K562 (cell line): ENCODE measurements at regions not wholly inside any gene's neighbourhood (a gene's known extent, or its start where the extent isn't known, plus 50 kb on each side); places are given as distances from the start of the nearest gene placed in this dataset.

Source experiments
- ATAC-seq: fragments of 200-7000 bp; cut with Tn5 transposase; 3 replicates; pipeline ENCODE4 v1.9.1; 2020; ENCODE audit warnings: moderate library complexity
- BruUV-seq: library from RNA; stranded (reverse); fragments of 400-500 nt; replicated peaks from 2 replicates; lab custom pipeline; 2021; lab: Mats Ljungman, UMichigan
- CTCF ChIA-PET: fragments of 300-600 bp; formaldehyde crosslinking; extraction: SDS; loops from one replicate; lab custom pipeline; 2021; ENCODE audit warnings: low intra/inter-chr PET ratio; lab: Yijun Ruan, JAX
- POLR2A ChIA-PET: fragments of 300-600, 350-650 bp; sonication (Branson Sonifier 250); formaldehyde crosslinking; extraction: SDS; loops from one replicate; lab custom pipeline; 2021; ENCODE audit warnings: antibody characterized with exemption, inconsistent platforms; lab: Yijun Ruan, JAX
- DNase-seq, 4 experiments: peaks; one replicate each; pipeline versions ENCODE4 v3.0.0 to v3.0.0-alpha.2; 2011 to 2018; ENCODE audit warnings: low spot score in 3 of 4, mixed read lengths in 3 of 4; ENCODE audit errors: extremely low read depth in 1 of 4
- FAIRE-seq: peaks from 2 replicates; lab custom pipeline; 2011; peaks lifted over from hg19 to GRCh38; lab: Jason Lieb, UNC
- H2AFZ ChIP-seq: 2 replicates; pipeline ENCODE4 v1.6.0; 2011; ENCODE audit warnings: low read depth, low read length, control low read depth, inconsistent platforms
- H3K27ac ChIP-seq: fragments of 200-600 bp; 3 replicates; pipeline ENCODE4 v1.8.0; 2011; ENCODE audit warnings: low read depth, mild to moderate bottlenecking, control low read depth, inconsistent platforms, low read length, moderate library complexity, mixed read lengths; ENCODE audit errors: extremely low read depth
- H3K27me3 ChIP-seq, 2 experiments: fragments of 300-600 bp in 1 of 2; 2 replicates in 1 of 2; 3 replicates in 1 of 2; pipeline versions ENCODE4 v1.6.0 to v1.8.0; 2011; ENCODE audit warnings: inconsistent platforms in 2 of 2, low read length in 2 of 2, mild to moderate bottlenecking in 1 of 2, mixed read lengths in 1 of 2, moderate library complexity in 1 of 2; ENCODE audit not compliant: control insufficient read depth in 2 of 2, insufficient read depth in 2 of 2
- H3K36me3 ChIP-seq: fragments of 300-600 bp; 3 replicates; pipeline ENCODE4 v1.8.0; 2011; ENCODE audit warnings: mild to moderate bottlenecking, low read length, inconsistent platforms; ENCODE audit not compliant: control insufficient read depth, insufficient read depth
- H3K4me1 ChIP-seq, 2 experiments: fragments of 200-600 bp in 1 of 2; replicated peaks in 1 of 2; 2 replicates in 1 of 2; 3 replicates in 1 of 2; pipeline versions ENCODE4 v1.5.1 to v1.8.0; 2011; ENCODE audit warnings: inconsistent platforms in 2 of 2, low read length in 2 of 2, mild to moderate bottlenecking in 1 of 2, mixed read lengths in 1 of 2, moderate library complexity in 1 of 2; ENCODE audit not compliant: control insufficient read depth in 2 of 2, insufficient read depth in 2 of 2
- H3K4me2 ChIP-seq: 2 replicates; pipeline ENCODE4 v1.6.1; 2011; ENCODE audit warnings: low read length, control low read depth, inconsistent platforms, mixed read lengths; ENCODE audit not compliant: insufficient read depth
- H3K4me3 ChIP-seq: fragments of 200-600 bp; sonication (generic), shearing (Covaris generic); 2 replicates; pipeline ENCODE4 v1.5.1; 2016; ENCODE audit warnings: control low read depth, inconsistent platforms
- H3K79me2 ChIP-seq: fragments of 200-600 bp; 3 replicates; pipeline ENCODE4 v1.8.0; 2011; ENCODE audit warnings: low read length, inconsistent platforms; ENCODE audit not compliant: control insufficient read depth, insufficient read depth
- H3K9ac ChIP-seq, 2 experiments: 2 replicates each; pipeline versions ENCODE4 v1.6.0 to v1.6.1; 2011; ENCODE audit warnings: low read depth in 2 of 2, low read length in 2 of 2, control low read depth in 1 of 2, inconsistent platforms in 1 of 2, mild to moderate bottlenecking in 1 of 2, mixed read lengths in 1 of 2; ENCODE audit not compliant: insufficient read depth in 1 of 2
- H3K9me1 ChIP-seq: one replicate; pipeline ENCODE4 v1.6.0; 2011; ENCODE audit warnings: inconsistent platforms, mild to moderate bottlenecking, low read length, moderate library complexity; ENCODE audit not compliant: control insufficient read depth, insufficient read depth
- H3K9me3 ChIP-seq: replicated peaks from 2 replicates; pipeline ENCODE4 v1.5.1; 2011; ENCODE audit warnings: low read depth, low read length, inconsistent platforms; ENCODE audit not compliant: control insufficient read depth, insufficient read depth
- H4K20me1 ChIP-seq: replicated peaks from 2 replicates; pipeline ENCODE4 v1.6.1; 2011; ENCODE audit warnings: low read length, inconsistent platforms, mixed read lengths; ENCODE audit not compliant: control insufficient read depth, insufficient read depth
- CBFA2T3 ChIP-seq: fragments of 450-650 bp; IDR thresholded peaks from 2 replicates; pipeline ENCODE4 v1.6.1; 2017
- CREM ChIP-seq: IDR thresholded peaks from 2 replicates; pipeline ENCODE4 v1.6.1; 2014; ENCODE audit warnings: antibody characterized with exemption, low read depth
- EHMT2 ChIP-seq: fragments of 450-650 bp; IDR thresholded peaks from 2 replicates; pipeline ENCODE4 v1.6.1; 2018; ENCODE audit warnings: antibody characterized with exemption
- ETV6 ChIP-seq, 3 experiments: fragments of 150-350 bp in 1 of 3; sonication (generic) in 1 of 3; formaldehyde crosslinking in 1 of 3; IDR thresholded peaks; 2 replicates each; pipeline versions ENCODE4 v1.6.1 to v1.8.0; 2014 to 2022; ENCODE audit warnings: borderline replicate concordance in 2 of 3, low read depth in 2 of 3, antibody characterized with exemption in 1 of 3, low read length in 1 of 3, mild to moderate bottlenecking in 1 of 3, missing genetic modification reagents in 1 of 3
- GATAD2A ChIP-seq: fragments of 450-650 bp; IDR thresholded peaks from 2 replicates; pipeline ENCODE4 v1.6.1; 2017
- KHSRP ChIP-seq: fragments of 450-650 bp; IDR thresholded peaks from 2 replicates; pipeline ENCODE4 v1.6.1; 2017
- MCM3 ChIP-seq: fragments of 450-650 bp; IDR thresholded peaks from 2 replicates; pipeline ENCODE4 v1.6.1; 2016
- RNF2 ChIP-seq: sonication (generic); IDR thresholded peaks from 2 replicates; pipeline ENCODE4 v1.6.1; 2016
- SMARCE1 ChIP-seq: fragments of 450-650 bp; IDR thresholded peaks from 2 replicates; pipeline ENCODE4 v1.7.1; 2016; ENCODE audit warnings: mild to moderate bottlenecking
- TAF15 ChIP-seq: fragments of 200-400 bp; formaldehyde crosslinking; IDR thresholded peaks from 2 replicates; pipeline ENCODE4 v1.6.1; 2017; ENCODE audit warnings: mild to moderate bottlenecking, low read depth, low read length, moderate library complexity
- TCF7L2 ChIP-seq: fragments of 150-350 bp; IDR thresholded peaks from 2 replicates; pipeline ENCODE4 v1.6.1; 2016; ENCODE audit warnings: low read depth, mild to moderate bottlenecking, low read length, moderate library complexity
- ZNF184 ChIP-seq: sonication (generic); formaldehyde crosslinking; IDR thresholded peaks from 2 replicates; pipeline ENCODE4 v1.5.0; 2020; ENCODE audit warnings: missing genetic modification reagents
- ZNF239 ChIP-seq: fragments of 250-450 bp; sonication (Bioruptor Pico); IDR thresholded peaks from 2 replicates; pipeline ENCODE4 v1.4.0; 2020; ENCODE audit warnings: mild to moderate bottlenecking
- ZNF668 ChIP-seq: fragments of 250-450 bp; sonication (Bioruptor Pico); IDR thresholded peaks from 2 replicates; pipeline ENCODE4 v1.8.0; 2022; ENCODE audit warnings: mild to moderate bottlenecking, inconsistent platforms
- whole genome bisulfite sequencing: fragments of 100-300 bp; shearing (Covaris generic); methylation state at CpG from one replicate; pipeline ENCODE4 v1.1.6; 2016; ENCODE audit warnings: low coverage, mixed read lengths; ENCODE audit not compliant: insufficient coverage; ENCODE audit errors: missing lambda C conversion rate; 5-methylcytosine and 5-hydroxymethylcytosine counted together
- in situ Hi-C: fragments of 300-500 bp; cut with MboI; formaldehyde crosslinking; loops from 4 replicates; pipeline ENCODE4 v1.15.0; 2018; ENCODE audit warnings: inconsistent platforms, mixed read lengths
- intact Hi-C: fragments of 100-400 bp; cut with micrococcal nuclease; formaldehyde crosslinking; loops from 2 replicates; pipeline ENCODE4 v1.14.2; 2022
- TF ChIP-seq, protein P1 (sequence below): sonication (generic); formaldehyde crosslinking; IDR thresholded peaks from 2 replicates; pipeline ENCODE4 v1.8.1; 2022; ENCODE audit warnings: missing genetic modification reagents
- TF ChIP-seq, protein P2 (sequence below): fragments of 150-350 bp; conservative IDR thresholded peaks from 2 replicates; pipeline ENCODE4 v1.6.1; 2014; ENCODE audit warnings: low read length
- TF ChIP-seq, protein P3 (sequence below): fragments of 250-450 bp; sonication (Bioruptor Pico); IDR thresholded peaks from 2 replicates; pipeline ENCODE4 v1.6.1; 2021; ENCODE audit warnings: mild to moderate bottlenecking
- TF ChIP-seq, protein P4 (sequence below): fragments of 250-450 bp; sonication (Bioruptor Pico); IDR thresholded peaks from 2 replicates; pipeline ENCODE4 v1.5.0; 2022; ENCODE audit warnings: mild to moderate bottlenecking

DNA sequence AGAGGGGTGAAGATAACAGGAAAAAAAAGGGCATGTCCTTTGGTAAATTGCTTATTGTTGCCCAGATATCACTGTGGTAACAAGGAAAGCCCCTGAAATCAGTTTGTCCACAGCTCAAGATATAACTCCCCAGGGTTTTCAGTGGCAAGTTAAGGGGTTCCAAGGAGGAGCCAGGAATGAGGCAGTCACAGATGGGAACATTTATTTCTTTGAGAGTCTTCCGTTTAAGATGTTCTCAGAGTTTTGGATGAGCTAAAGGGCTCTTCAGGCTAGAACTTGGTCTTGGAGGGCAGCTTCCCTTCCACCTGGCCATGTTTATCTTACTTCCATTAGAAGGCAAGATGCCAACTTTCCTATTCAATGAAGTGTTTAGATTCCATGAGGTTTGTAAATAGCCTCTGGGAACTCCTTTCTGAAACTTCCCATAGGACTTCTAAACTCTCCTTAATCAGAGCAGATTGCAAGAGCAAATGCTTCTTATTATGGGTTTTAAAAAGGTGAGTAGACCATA is 277.6 kb upstream of the TNC start:
- H3K27ac ChIP-seq, result no peak overlapping the region
- POLR2A ChIA-PET, result no interaction called here
- no peaks in the 10 kb centered on the region for H3K79me2 ChIP-seq
- H3K9me1 ChIP-seq, result no peaks in the 10 kb centered on the region
- in situ Hi-C loops, result no loop called here
- no peaks in the 10 kb centered on the region for H3K27me3 ChIP-seq
- H2AFZ ChIP-seq, result no peak overlapping the region
- DNase-seq (no peak), ATAC-seq (no peak), FAIRE-seq (no peak)
- H3K36me3 ChIP-seq, result no peaks in the 10 kb centered on the region
- no peak overlapping the region for H3K4me3 ChIP-seq
- 0% methylated on average over 1 of the region's 1 CpG for WGBS
- no peak overlapping the region for H3K9ac ChIP-seq
- no peaks in the 10 kb centered on the region for H4K20me1 ChIP-seq
- CTCF ChIA-PET, result no interaction called here
- intact Hi-C loops, result no loop called here
- no peaks in the 10 kb centered on the region; the same call in 1 of the 2 replicates for H3K9me3 ChIP-seq
- no TSS peak for BruUV-seq
- no peaks in the 10 kb centered on the region for H3K4me1 ChIP-seq
- H3K4me2 ChIP-seq, result no peak overlapping the region
- no peak for TF ChIP-seq EHMT2
- no peak for TF ChIP-seq KHSRP
- TF ChIP-seq, protein P1, sequence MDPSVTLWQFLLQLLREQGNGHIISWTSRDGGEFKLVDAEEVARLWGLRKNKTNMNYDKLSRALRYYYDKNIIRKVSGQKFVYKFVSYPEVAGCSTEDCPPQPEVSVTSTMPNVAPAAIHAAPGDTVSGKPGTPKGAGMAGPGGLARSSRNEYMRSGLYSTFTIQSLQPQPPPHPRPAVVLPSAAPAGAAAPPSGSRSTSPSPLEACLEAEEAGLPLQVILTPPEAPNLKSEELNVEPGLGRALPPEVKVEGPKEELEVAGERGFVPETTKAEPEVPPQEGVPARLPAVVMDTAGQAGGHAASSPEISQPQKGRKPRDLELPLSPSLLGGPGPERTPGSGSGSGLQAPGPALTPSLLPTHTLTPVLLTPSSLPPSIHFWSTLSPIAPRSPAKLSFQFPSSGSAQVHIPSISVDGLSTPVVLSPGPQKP (CRISPR knock-in tag), result no peak
- TF ChIP-seq ZNF239 (CRISPR knock-in tag), result no peak
- TF ChIP-seq ETV6 (IDR thresholded peaks at IDR 0.05; ENCODE audit: borderline replicate concordance in 1 of 2, low read depth in 2 of 2, low read length in 1 of 2), result no peak
- TF ChIP-seq ETV6 (CRISPR knock-in tag; IDR thresholded peaks at IDR 0.05; ENCODE audit: borderline replicate concordance), result no peak
- TF ChIP-seq, protein P2, sequence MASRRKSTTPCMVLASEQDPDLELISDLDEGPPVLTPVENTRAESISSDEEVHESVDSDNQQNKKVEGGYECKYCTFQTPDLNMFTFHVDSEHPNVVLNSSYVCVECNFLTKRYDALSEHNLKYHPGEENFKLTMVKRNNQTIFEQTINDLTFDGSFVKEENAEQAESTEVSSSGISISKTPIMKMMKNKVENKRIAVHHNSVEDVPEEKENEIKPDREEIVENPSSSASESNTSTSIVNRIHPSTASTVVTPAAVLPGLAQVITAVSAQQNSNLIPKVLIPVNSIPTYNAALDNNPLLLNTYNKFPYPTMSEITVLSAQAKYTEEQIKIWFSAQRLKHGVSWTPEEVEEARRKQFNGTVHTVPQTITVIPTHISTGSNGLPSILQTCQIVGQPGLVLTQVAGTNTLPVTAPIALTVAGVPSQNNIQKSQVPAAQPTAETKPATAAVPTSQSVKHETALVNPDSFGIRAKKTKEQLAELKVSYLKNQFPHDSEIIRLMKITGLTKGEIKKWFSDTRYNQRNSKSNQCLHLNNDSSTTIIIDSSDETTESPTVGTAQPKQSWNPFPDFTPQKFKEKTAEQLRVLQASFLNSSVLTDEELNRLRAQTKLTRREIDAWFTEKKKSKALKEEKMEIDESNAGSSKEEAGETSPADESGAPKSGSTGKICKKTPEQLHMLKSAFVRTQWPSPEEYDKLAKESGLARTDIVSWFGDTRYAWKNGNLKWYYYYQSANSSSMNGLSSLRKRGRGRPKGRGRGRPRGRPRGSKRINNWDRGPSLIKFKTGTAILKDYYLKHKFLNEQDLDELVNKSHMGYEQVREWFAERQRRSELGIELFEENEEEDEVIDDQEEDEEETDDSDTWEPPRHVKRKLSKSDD, result no peak
- no peak for TF ChIP-seq CREM
- TF ChIP-seq ZNF668 (CRISPR knock-in tag), result no peak
- no peak for TF ChIP-seq MCM3
- TF ChIP-seq GATAD2A, result no peak
- TF ChIP-seq TAF15, result no peak
- TF ChIP-seq, protein P3, sequence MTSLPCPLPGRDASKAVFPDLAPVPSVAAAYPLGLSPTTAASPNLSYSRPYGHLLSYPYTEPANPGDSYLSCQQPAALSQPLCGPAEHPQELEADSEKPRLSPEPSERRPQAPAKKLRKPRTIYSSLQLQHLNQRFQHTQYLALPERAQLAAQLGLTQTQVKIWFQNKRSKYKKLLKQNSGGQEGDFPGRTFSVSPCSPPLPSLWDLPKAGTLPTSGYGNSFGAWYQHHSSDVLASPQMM (CRISPR knock-in tag), result no peak
- TF ChIP-seq, protein P4, sequence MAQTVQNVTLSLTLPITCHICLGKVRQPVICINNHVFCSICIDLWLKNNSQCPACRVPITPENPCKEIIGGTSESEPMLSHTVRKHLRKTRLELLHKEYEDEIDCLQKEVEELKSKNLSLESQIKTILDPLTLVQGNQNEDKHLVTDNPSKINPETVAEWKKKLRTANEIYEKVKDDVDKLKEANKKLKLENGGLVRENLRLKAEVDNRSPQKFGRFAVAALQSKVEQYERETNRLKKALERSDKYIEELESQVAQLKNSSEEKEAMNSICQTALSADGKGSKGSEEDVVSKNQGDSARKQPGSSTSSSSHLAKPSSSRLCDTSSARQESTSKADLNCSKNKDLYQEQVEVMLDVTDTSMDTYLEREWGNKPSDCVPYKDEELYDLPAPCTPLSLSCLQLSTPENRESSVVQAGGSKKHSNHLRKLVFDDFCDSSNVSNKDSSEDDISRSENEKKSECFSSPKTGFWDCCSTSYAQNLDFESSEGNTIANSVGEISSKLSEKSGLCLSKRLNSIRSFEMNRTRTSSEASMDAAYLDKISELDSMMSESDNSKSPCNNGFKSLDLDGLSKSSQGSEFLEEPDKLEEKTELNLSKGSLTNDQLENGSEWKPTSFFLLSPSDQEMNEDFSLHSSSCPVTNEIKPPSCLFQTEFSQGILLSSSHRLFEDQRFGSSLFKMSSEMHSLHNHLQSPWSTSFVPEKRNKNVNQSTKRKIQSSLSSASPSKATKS (CRISPR knock-in tag), result no peak
- TF ChIP-seq CBFA2T3, result no peak
- no peak for TF ChIP-seq ZNF184 (CRISPR knock-in tag)
- no peak for TF ChIP-seq RNF2
- TF ChIP-seq TCF7L2, result no peak
- TF ChIP-seq SMARCE1, result no peak
